ENCODE measurements at regions not wholly inside any gene's neighbourhood (a gene's known extent, or its start where the extent isn't known, plus 50 kb on each side); places are given as distances from the start of the nearest gene placed in this dataset.

GRCh38 chr5:173557123-173557903 is 59.1 kb downstream of the BOD1 start:
- no peak for DNase-seq

GRCh38 chr5:173556142-173557028 is 60.1 kb downstream of the BOD1 start:
- no peak for DNase-seq

DNA sequence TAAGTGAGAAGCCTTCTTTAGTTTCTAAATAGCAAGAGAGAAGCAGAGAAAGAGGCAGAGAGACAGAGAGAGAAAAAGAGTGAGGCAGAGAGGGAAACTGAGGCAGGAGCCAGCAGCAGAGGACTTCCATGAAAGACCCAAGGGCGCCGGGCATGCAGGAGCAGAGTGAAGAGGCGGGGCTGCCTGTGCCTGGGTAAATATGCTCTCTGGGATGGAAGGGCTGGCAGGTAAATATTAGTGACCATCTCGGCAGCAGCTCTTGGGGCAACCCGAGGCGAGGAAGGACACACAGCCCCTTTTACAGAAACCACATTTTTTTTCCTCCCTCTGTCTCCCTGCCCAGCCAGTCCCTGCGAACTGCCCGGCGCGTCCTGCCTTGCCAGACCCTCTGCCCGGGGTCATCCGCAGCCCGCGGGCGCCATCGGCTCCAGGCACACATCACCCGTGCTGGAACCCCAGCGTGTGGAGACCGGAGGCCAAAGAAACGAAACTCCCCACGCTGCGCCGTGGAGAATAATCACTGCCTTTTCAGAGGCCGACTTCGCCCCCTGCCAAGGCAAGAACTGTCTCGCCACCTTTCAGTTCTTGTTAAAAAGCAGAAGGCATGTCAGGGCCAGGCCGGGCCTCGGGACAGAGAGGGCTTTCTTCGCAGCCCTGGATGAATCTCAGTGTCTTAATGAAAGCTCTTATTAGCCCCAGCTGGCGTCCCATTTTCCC is 61.3 kb downstream of the BOD1 start:
- DNase-seq: no peak

DNA sequence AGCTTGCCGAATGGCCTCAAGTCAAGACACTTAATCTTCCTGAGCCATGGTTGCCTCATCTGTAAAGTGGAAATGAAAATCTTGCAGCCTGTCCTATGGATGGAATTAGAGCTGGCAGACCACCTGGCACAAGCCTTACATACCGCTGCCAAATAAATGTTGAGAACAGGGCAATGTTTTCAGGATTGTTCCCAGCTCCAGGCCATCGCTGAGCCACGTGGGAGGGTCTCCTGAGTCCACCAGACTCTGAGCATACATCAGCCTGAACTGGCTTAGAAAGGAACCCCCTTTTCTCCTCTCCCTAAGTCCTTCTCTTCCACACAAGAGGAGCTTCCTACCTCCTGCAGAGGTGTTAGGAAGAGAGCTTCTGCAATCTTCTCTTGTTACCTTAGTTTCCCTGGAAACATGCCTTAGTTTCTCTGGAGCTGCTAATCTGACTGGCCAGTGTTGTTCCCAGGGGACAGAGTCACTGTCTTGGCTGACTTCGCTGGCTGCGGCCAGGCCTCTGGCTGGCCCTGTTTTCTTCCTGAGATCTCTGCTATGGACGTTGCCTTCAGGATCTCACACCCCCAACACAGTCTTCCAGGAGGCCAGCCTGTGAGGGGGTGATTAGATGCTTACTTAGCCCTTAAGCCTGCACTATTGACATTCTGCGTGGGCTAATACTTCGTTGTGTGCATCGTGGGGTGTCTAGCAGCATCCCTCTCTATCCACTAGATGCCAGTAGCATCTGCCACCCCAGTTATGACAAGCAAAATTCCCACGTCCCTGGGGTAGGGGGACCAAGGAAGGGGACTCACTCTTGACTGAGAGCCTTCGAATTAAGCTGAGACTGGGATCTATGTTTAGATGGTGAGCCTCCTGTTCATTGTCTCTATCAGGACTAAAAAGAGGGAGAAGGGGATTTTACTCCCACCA is 62.2 kb downstream of the BOD1 start:
- DNase-seq: no peak

DNA sequence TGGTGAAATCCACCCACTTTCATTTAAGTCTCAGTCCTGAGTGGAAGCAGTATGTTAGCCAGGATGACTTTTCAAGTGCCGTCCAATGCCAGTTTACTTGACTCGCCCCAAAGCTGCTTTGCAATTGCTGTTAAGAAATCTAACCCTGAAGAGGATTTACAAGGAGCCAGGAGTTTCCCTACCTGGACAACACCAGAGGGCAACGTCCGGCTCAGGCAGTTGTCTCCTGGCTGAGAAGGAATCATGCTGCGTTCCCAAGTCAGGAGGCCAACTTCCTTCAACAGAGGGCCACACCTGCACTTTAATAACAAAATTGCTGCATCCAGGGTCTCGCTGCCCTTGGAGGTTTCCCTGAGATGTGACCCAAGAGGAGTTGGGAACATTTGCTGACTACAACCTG is 65.8 kb downstream of the BOD1 start:
- no peak for DNase-seq

- no peak for DNase-seq
Measured at GRCh38 chr5:173549644-173550043, 66.8 kb downstream of the BOD1 start.

GRCh38 chr5:173547579-173547978 is 68.9 kb downstream of the BOD1 start:
- DNase-seq: no peak

- DNase-seq: no peak
Measured at GRCh38 chr5:173542964-173543363, 73.5 kb downstream of the BOD1 start.

- no peak for DNase-seq
Measured at GRCh38 chr5:173542159-173542558, 74.3 kb downstream of the BOD1 start.

DNA sequence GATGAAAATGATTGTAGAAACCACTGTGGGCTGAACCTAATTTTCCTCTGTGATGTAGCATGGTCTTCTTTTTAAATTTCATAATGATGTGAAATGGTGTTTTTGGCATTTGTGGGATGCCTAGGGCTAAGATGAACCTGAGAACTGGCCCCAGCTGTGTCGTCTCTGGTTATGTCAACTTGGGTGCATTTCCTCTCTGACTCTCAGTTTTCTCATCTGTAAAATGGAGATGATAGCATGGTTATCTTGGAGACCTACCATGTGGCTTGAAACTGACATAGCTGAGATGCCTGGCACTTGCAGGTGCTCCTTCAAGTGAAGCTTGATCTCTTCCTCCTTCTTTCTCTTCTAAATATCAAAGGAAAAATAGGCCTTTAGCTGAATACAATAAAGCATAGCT is 77.8 kb downstream of the BOD1 start:
- no peak for DNase-seq

DNA sequence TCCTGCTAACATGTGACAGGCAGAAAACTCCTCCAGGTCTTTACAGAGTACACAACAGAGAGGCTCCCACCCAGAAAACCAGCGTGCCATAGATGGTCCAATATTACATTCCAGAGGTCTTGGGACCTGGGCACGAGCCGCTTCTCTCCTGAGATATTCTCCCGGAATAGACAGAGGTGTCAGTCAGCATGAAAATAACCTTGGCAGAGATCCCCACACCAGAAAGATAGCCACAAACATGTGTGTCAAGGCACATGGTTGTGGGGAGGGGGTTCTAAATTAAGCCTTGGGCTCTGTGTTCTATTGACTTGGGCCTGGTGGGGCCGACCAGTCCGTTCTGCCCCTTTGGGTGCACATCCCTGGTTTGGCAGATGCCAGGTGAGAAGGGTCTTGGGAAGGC is 78.4 kb downstream of the BOD1 start:
- DNase-seq: no peak

- no peak for DNase-seq
Measured at GRCh38 chr5:173537228-173537627, 79.2 kb downstream of the BOD1 start.

- no peak for DNase-seq
Measured at GRCh38 chr5:173535976-173536639, 80.3 kb downstream of the BOD1 start.

GRCh38 chr5:173535166-173535975 is 81.1 kb downstream of the BOD1 start:
- DNase-seq: no peak

- DNase-seq: no peak
Measured at GRCh38 chr5:173534664-173535063, 81.8 kb downstream of the BOD1 start.

GRCh38 chr5:173534031-173534430 is 82.4 kb downstream of the BOD1 start:
- no peak for DNase-seq

GRCh38 chr5:173532689-173533250 is 83.7 kb downstream of the BOD1 start:
- DNase-seq: no peak

GRCh38 chr5:173531863-173532262 is 84.6 kb downstream of the BOD1 start:
- no peak for DNase-seq

DNA sequence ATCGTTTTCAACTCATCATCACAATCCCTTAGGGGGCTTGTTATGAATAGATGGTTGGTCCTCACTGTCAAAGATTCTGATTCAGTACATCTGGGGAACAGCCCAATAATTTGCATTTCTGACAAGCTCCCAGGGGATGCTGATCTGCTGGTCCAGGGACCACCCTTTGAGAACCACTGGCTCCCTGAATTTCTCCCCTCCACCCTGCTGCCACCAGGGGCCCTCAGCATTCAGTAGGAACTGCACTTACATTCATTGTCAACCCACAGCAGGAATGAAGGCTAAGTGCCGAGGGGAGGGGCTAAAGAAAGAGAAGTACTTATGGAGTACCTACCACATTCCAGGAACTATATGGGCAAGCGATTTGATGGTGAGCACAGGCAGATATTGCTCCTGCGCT is 85.9 kb downstream of the BOD1 start:
- DNase-seq: no peak

- no peak for DNase-seq
Measured at GRCh38 chr5:173529861-173530260, 86.6 kb downstream of the BOD1 start.

GRCh38 chr5:173527671-173528070 is 88.8 kb downstream of the BOD1 start:
- DNase-seq: no peak

Measured in suppressor macrophage treated with lipopolysaccharide for 1 hour (primary cell).